Colonic mucosa (tissue), 4 donors: ENCODE measurements at regions not wholly inside any gene's neighbourhood (a gene's known extent, or its start where the extent isn't known, plus 50 kb on each side); places are given as distances from the start of the nearest gene placed in this dataset.

ENCODE experiments used
- DNase-seq: peaks from one replicate; pipeline ENCODE4 v3.0.0-alpha.2; 2020
- H3K27ac ChIP-seq: fragments of 200-600 bp; one replicate; pipeline ENCODE4 v1.8.0; 2021
- H3K27me3 ChIP-seq: fragments of 200-600 bp; one replicate; pipeline ENCODE4 v1.8.0; 2021
- H3K36me3 ChIP-seq: fragments of 200-600 bp; one replicate; pipeline ENCODE4 v1.8.0; 2021
- H3K4me1 ChIP-seq: fragments of 200-600 bp; one replicate; pipeline ENCODE4 v1.8.0; 2021; ENCODE audit warnings: mild to moderate bottlenecking
- H3K4me3 ChIP-seq: fragments of 200-600 bp; one replicate; pipeline ENCODE4 v1.8.0; 2021
- H3K9ac ChIP-seq, 2 donors: one replicate each; pipeline ENCODE4 v1.7.0; 2013; ENCODE audit warnings: control low read depth in 2 of 2, low read depth in 2 of 2, low read length in 2 of 2
- H3K9me3 ChIP-seq: fragments of 200-600 bp; one replicate; pipeline ENCODE4 v1.8.0; 2021
- CTCF ChIP-seq: fragments of 200-600 bp; IDR thresholded peaks from one replicate; pipeline ENCODE4 v1.8.0; 2022; ENCODE audit warnings: antibody characterized with exemption, mild to moderate bottlenecking
- intact Hi-C: fragments of 100-400 bp; cut with DNase I; formaldehyde crosslinking; loops from one replicate; pipeline ENCODE4 v1.14.1; 2022
- donor health status: healthy.
- donor health status: DM: no; HTN: no; CAD: no.
- donor health status: DM: no; HTN: no; CAD: no.

GRCh38 chr16:61371881-61372280 lies 664.4 kb downstream of the CDH8 start:
- no peaks in the 10 kb centered on the region for H3K4me1 ChIP-seq
- H3K4me3 ChIP-seq: no peak overlapping the region
- H3K36me3 ChIP-seq: no peaks in the 10 kb centered on the region
- no peak overlapping the region for H3K9ac ChIP-seq
- no peaks in the 10 kb centered on the region for H3K9me3 ChIP-seq
- H3K27me3 ChIP-seq: no peaks in the 10 kb centered on the region
- TF ChIP-seq CTCF: no peak
- intact Hi-C loops: no loop called here
- DNase-seq: no peak
- no peak overlapping the region for H3K27ac ChIP-seq

- Histone ChIP-seq H3K36me3 (no peaks in the 10 kb centered on the region), H3K27me3 (no peaks in the 10 kb centered on the region), H3K27ac (no peak overlapping the region), H3K4me1 (no peaks in the 10 kb centered on the region), H3K9me3 (no peaks in the 10 kb centered on the region), H3K9ac (no peak overlapping the region), H3K4me3 (no peak overlapping the region)
- no peak for TF ChIP-seq CTCF
- intact Hi-C loops: no loop called here
- DNase-seq: no peak
These were observed 664.9 kb downstream of the CDH8 start for GRCh38 chr16:61371388-61371787.

GRCh38 chr16:61370564-61370963 lies 665.7 kb downstream of the CDH8 start:
- Histone ChIP-seq H3K4me1 (no peaks in the 10 kb centered on the region), H3K36me3 (no peaks in the 10 kb centered on the region), H3K27me3 (no peaks in the 10 kb centered on the region), H3K9me3 (no peaks in the 10 kb centered on the region), H3K4me3 (no peak overlapping the region), H3K27ac (no peak overlapping the region), H3K9ac (no peak overlapping the region)
- DNase-seq: no peak
- intact Hi-C loops: no loop called here
- TF ChIP-seq CTCF: no peak

GRCh38 chr16:61366006-61366405 lies 670.2 kb downstream of the CDH8 start:
- no peak for TF ChIP-seq CTCF
- DNase-seq: no peak
- Histone ChIP-seq H3K4me1 (no peaks in the 10 kb centered on the region), H3K4me3 (no peak overlapping the region), H3K36me3 (no peaks in the 10 kb centered on the region), H3K9me3 (no peaks in the 10 kb centered on the region), H3K27ac (no peak overlapping the region), H3K9ac (no peak overlapping the region), H3K27me3 (no peaks in the 10 kb centered on the region)
- intact Hi-C loops: no loop called here

- Histone ChIP-seq H3K27ac (no peak overlapping the region), H3K36me3 (no peaks in the 10 kb centered on the region), H3K4me1 (no peaks in the 10 kb centered on the region), H3K9ac (no peak overlapping the region), H3K9me3 (no peaks in the 10 kb centered on the region), H3K27me3 (no peaks in the 10 kb centered on the region), H3K4me3 (no peak overlapping the region)
- no peak for TF ChIP-seq CTCF
- DNase-seq: no peak
- intact Hi-C loops: no loop called here
These were observed 671.2 kb downstream of the CDH8 start for GRCh38 chr16:61364990-61365389.

- intact Hi-C loops: no loop called here
- H3K36me3 ChIP-seq: no peaks in the 10 kb centered on the region
- TF ChIP-seq CTCF: no peak
These were observed 673.7 kb downstream of the CDH8 start for GRCh38 chr16:61362585-61362984.

More at GRCh38 chr16:61362585-61362984, 673.7 kb downstream of the CDH8 start:
- H3K4me3 ChIP-seq: no peak overlapping the region
- no peaks in the 10 kb centered on the region for H3K4me1 ChIP-seq
- no peak for DNase-seq
- no peaks in the 10 kb centered on the region for H3K9me3 ChIP-seq
- H3K27ac ChIP-seq: no peak overlapping the region
- no peak overlapping the region for H3K9ac ChIP-seq
- H3K27me3 ChIP-seq: no peaks in the 10 kb centered on the region
